Testis (tissue), 2 donors: ENCODE measurements at regions not wholly inside any gene's neighbourhood (a gene's known extent, or its start where the extent isn't known, plus 50 kb on each side); places are given as distances from the start of the nearest gene placed in this dataset.

ENCODE experiments used
- DNase-seq: peaks from one replicate; pipeline ENCODE4 v3.0.0-alpha.2; 2019
- H3K27ac ChIP-seq, 2 donors: fragments of 200-600 bp; sonication (generic); one replicate each; pipeline ENCODE4 v1.5.1; 2019
- H3K27me3 ChIP-seq: fragments of 200-600 bp; sonication (generic); one replicate; pipeline ENCODE4 v1.5.1; 2019
- H3K36me3 ChIP-seq: fragments of 200-600 bp; sonication (generic); one replicate; pipeline ENCODE4 v1.5.1; 2017; ENCODE audit warnings: low read depth; ENCODE audit errors: missing control alignments
- H3K4me1 ChIP-seq: fragments of 200-600 bp; sonication (generic); one replicate; pipeline ENCODE4 v1.5.1; 2019
- H3K4me3 ChIP-seq, 2 donors: fragments of 200-600 bp; sonication (generic); one replicate each; pipeline ENCODE4 v1.5.1; 2017 to 2019
- H3K9me3 ChIP-seq: fragments of 200-600 bp; sonication (generic); one replicate; pipeline ENCODE4 v1.5.1; 2017
- CTCF ChIP-seq, 3 experiments: fragments of 450-650 bp in 2 of 3; fragments of 200-600 bp in 1 of 3; sonication (generic) in 1 of 3; IDR thresholded peaks; one replicate each; pipeline ENCODE4 v1.5.1; 2016 to 2019; ENCODE audit warnings: antibody characterized with exemption in 3 of 3, mild to moderate bottlenecking in 2 of 3, moderate library complexity in 1 of 3
- POLR2A ChIP-seq: fragments of 450-650 bp; IDR thresholded peaks from one replicate; pipeline ENCODE4 v1.6.1; 2017; ENCODE audit warnings: antibody characterized with exemption, mild to moderate bottlenecking, moderate library complexity
- WGBS, 2 donors: methylation state at CpG; one replicate each; pipeline ENCODE4 v1.1.5; 2018; 5-methylcytosine and 5-hydroxymethylcytosine counted together
- intact Hi-C: fragments of 100-400 bp; cut with DNase I; formaldehyde crosslinking; loops from one replicate; pipeline ENCODE4 v1.15.1; 2023; ENCODE audit warnings: low total_unique reads

- WGBS, 2 donors, result 86 to 87% methylated on average over 5 of the region's 5 CpGs
- Histone ChIP-seq H3K27ac (no peak overlapping the region), H3K27me3 (no peaks in the 10 kb centered on the region), H3K36me3 (no peaks in the 10 kb centered on the region), H3K9me3 (no peaks in the 10 kb centered on the region), H3K4me3 (no peak overlapping the region), H3K4me1 (no peaks in the 10 kb centered on the region)
- TF ChIP-seq POLR2A (no peak), CTCF (IDR thresholded peaks at IDR 0.05) (no peak)
- DNase-seq, result no peak
- intact Hi-C loops, result no loop called here
Observed at GRCh38 chr20:48474022-48474421, 353.8 kb downstream of the PREX1 start.

GRCh38 chr20:48471759-48472408, 355.9 kb downstream of the PREX1 start:
- no peaks in the 10 kb centered on the region for H3K9me3 ChIP-seq
- no peak overlapping the region for H3K27ac ChIP-seq
- intact Hi-C loops, result no loop called here
- WGBS, 2 donors, result 76 to 77% methylated on average over 9 of the region's 9 CpGs
- DNase-seq, result no peak
- no peaks in the 10 kb centered on the region for H3K4me1 ChIP-seq
- TF ChIP-seq CTCF (IDR thresholded peaks at IDR 0.05) (no peak), POLR2A (no peak)
- no peaks in the 10 kb centered on the region for H3K36me3 ChIP-seq
- no peak overlapping the region for H3K4me3 ChIP-seq
- H3K27me3 ChIP-seq, result no peaks in the 10 kb centered on the region

DNA sequence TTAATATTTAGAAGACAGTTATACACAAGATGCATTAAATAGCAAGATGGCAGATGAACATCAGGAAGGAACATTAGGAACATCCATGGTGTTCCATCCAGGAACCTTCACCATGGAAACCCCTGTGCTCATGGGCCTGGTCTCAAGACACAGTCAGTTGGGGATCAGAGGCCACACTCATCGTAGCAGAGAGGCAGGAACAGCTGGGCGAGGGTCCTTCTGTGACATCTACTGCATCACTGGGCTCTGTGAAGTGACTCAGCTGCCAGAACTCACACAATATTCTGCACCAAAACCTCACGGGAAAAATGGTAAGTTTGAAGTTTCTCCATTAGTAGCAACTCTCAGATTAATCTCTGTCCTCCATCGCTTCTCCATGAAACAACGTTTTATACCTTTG, 356.6 kb downstream of the PREX1 start:
- no peak overlapping the region for H3K4me3 ChIP-seq
- H3K36me3 ChIP-seq, result no peaks in the 10 kb centered on the region
- intact Hi-C loops, result no loop called here
- no peaks in the 10 kb centered on the region for H3K4me1 ChIP-seq
- TF ChIP-seq POLR2A, result no peak
- no peak for TF ChIP-seq CTCF (IDR thresholded peaks at IDR 0.05)
- no peak overlapping the region for H3K27ac ChIP-seq
- DNase-seq, result no peak
- WGBS, 2 donors, result 68 to 78% methylated on average over 5 of the region's 5 CpGs
- H3K9me3 ChIP-seq, result no peaks in the 10 kb centered on the region
- no peaks in the 10 kb centered on the region for H3K27me3 ChIP-seq

- H3K36me3 ChIP-seq, result no peaks in the 10 kb centered on the region
- 80 to 85% methylated on average over 3 of the region's 3 CpGs for WGBS, 2 donors
- no peaks in the 10 kb centered on the region for H3K9me3 ChIP-seq
- H3K27me3 ChIP-seq, result no peaks in the 10 kb centered on the region
- no peak overlapping the region for H3K4me3 ChIP-seq
- no peak overlapping the region for H3K27ac ChIP-seq
- no peak for DNase-seq
- no peaks in the 10 kb centered on the region for H3K4me1 ChIP-seq
- TF ChIP-seq CTCF (IDR thresholded peaks at IDR 0.05), result no peak
- TF ChIP-seq POLR2A, result no peak
- intact Hi-C loops, result no loop called here
Observed at GRCh38 chr20:48470141-48470540, 357.7 kb downstream of the PREX1 start.

DNA sequence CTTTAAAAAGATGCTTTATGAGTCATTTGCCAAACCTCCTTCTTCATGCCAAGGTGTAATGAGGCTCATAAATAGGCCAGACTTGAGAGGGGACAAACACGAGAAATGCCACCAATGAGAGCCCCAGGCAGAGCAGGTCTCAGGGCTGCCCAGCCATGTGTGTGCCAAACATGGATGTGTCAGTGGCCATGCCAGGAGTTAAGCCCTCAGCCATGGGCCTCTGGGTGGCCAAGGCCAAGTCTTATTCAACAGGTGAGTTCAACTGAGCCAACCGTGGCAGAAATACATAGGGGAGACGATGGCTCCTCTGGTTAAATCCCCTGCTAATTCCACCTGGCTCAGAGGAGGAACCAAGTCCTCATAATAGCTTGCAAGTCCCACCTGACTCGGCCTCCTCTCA, 358.8 kb downstream of the PREX1 start:
- Histone ChIP-seq H3K27ac (no peak overlapping the region), H3K36me3 (no peaks in the 10 kb centered on the region), H3K4me1 (no peaks in the 10 kb centered on the region), H3K27me3 (no peaks in the 10 kb centered on the region), H3K4me3 (no peak overlapping the region), H3K9me3 (no peaks in the 10 kb centered on the region)
- no peak for TF ChIP-seq CTCF (IDR thresholded peaks at IDR 0.05)
- no peak for TF ChIP-seq POLR2A
- intact Hi-C loops, result no loop called here
- 90 to 98% methylated on average over 4 of the region's 4 CpGs for WGBS, 2 donors
- no peak for DNase-seq
